HG02885 (cell line): ENCODE measurements at regions not wholly inside any gene's neighbourhood (a gene's known extent, or its start where the extent isn't known, plus 50 kb on each side); places are given as distances from the start of the nearest gene placed in this dataset.

Source experiments
- ATAC-seq: cut with Tn5 transposase; IDR thresholded peaks from one replicate; pipeline ENCODE4 v1.9.1; 2021; ENCODE audit warnings: mild to moderate bottlenecking; ENCODE audit not compliant: unreplicated experiment, poor library complexity

DNA sequence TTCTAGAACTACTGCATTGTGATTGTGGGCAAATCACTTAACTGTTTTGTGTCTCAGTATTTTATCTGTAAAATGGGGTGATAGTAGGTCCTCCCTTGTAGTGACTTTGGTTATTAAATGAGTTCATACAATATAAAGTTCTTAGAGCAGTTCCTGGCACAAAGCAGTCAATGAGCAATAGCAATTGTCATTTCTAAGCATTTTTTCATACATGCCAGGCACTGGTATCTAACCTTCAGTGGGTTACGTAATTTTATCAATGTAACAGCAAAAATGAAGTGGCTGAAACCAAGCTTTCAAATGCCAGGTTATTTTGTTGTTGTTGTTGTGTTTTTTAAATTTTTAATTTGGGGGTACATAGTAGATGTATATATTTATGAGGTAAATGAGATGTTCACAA, 401.9 kb downstream of the MEIS1 start:
- ATAC-seq, result no peak

DNA sequence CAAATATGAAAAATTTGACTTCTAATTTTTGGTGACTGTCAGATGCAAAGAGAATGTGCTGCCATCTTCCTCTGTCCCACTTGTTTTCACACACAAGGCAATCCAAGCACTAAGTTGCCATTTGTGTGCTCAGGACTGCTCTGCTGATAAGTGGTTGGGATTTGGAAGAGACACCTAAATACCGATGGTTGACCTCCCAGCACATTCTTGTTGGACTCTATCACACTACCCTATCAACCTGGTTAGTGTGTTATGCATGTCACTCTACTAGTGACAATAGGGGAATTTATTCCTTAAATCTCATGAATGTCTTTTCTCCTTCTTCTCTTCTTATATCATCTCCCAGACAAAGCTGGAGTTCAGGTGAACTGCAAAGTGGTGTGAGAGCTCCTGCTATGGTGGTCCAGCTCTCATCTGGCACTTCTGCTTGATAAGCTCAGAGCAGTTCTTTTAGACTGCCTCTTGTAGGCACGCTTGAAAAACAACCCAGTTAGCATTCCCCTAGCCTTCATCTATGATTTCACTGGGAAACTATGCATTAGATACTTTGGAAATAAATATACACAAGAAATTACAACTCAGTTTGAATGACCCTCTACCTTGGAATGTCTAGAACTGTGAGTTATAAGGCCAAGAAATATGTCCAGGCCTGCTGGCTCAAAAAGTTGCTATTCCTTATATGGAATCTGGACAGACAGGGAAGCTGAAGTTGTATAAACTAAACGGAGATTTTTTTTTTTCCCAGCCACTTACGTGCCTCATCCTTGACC, 404.8 kb downstream of the MEIS1 start:
- ATAC-seq, result no peak

DNA sequence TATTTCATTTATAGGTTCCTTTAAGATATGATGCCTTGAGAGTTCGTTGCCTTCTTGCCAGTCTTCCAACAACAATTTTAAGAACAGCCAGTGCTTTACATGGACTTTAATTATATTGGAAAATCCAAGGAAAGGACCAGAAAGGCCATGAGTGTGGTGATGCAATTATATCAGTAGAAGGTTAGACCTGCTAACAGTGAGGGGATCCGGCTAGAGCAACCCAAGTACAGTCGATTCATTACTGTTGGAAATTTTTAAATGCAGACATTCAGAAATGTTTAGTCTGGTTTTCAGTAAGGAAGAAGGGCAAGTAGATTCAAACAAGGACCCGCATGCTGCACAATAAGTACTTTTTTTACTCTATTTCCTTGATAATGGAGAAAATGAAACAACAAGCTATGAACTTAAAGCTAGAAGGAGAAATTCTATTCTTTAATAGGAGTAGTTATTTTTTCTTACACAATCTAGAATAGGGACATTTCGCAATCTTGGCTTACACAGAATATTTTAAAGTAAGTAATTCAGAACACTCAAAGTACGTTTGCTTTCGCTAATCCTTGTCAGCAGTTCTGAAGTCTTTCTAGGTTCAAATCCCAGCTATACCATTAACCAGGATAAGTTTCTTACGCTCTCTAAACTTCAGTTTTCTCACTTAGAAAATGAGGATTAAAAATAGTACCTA, 405.5 kb downstream of the MEIS1 start:
- ATAC-seq, result no peak

DNA sequence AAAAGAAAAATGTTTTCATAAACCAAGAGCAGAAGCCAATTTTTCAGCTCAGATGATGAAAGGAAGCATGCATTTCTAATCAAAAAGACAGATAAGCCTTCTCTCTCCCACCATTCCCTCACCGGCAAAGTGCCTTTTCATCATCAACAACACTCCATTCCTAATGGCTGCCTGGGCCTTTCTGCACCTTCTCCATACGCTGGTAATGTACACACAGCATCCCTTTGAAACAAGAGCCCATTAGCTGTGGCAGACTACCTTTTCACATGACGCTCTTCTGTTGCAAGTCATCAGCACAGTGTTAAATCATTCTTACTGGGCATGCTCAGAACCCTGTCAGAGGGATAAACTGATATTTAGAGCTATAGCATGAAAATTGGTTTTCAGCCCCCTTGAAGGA, 408.9 kb downstream of the MEIS1 start:
- ATAC-seq, result no peak

DNA sequence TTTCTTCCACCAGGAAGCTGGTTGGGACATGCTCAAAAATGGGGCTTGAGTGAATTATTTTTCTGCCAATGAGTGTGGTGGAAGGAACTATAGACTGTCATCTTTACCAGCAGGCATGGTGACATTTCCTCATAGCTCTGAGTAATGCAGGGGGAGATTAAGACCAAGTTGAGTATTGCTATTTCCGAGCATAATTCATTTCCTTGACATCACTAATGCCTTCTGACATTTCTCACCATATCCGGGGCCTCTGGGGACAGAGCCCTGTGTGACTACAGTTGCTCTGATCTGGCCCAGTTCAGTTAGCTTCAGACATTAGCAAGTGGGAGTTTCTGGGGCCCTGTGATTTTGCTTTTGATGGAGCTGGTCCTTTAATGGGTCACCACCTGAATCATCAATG, 410.4 kb downstream of the MEIS1 start:
- no peak for ATAC-seq

DNA sequence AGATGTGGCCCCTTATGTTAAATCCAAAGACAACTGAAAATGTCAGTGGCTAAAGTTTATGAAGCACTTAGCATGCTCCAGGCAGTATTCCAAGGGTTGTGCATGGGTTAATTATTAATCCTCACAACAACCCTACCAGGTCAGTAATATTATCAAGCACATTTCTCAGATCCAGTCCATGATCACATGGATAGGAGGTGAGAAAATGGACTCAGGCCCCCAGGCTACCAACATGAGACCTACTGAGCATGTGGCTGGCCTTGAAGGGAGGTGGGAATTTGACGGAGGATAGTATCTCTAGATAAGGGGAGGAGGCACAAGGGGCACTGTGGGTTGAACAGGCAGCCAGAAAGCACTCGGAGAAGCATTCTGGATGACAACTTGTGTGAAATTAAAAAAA, 412.0 kb downstream of the MEIS1 start:
- no peak for ATAC-seq

DNA sequence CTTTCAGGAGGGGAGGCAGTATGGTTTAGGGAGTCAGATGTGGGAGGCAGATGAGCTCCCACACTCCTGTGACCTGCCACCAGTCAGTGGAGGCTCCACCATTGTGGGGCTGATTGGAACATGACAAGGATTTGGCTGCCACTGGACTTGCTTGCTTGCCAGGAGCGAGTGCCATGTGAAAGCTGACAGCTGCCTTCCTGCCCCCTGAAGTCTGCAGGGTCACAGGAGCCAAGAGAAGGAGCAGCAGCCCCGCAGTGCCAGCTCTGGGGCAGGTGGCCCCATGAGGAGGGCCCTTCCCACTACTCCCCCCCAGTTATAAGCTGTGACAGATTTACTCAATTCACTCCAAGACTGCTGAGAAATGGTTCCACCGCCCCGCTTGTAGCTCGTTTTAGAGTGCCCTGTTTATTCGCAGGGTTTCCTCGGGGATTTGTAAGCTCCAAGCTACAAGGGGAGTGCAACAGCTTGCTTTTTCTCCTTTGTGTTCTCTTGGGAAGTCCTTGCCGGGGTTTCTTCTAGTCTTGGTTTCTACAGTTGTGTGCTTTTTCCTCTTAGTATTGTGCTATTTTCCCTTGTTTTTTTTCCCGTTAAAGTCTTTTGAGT, 414.3 kb downstream of the MEIS1 start:
- ATAC-seq, result no peak

DNA sequence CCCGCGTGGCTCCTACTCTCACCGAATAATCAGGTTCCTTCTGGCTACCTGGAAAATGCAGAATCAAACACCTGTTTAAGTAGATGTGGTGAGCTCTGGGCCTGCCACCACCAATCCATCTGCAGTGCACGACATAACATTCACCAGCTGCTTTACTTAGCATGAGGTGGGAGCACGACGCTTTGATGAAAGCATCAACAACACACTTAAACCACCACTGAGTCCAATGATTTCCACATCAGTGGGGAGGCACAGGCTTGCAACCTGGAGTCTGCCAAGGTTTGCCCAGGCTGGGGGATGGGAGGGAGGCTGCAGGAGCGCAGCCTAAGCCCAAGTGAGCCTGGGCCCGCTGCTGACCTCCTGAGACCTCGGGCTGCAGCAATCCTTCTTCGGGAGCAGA, 415.5 kb downstream of the MEIS1 start:
- ATAC-seq, result no peak

DNA sequence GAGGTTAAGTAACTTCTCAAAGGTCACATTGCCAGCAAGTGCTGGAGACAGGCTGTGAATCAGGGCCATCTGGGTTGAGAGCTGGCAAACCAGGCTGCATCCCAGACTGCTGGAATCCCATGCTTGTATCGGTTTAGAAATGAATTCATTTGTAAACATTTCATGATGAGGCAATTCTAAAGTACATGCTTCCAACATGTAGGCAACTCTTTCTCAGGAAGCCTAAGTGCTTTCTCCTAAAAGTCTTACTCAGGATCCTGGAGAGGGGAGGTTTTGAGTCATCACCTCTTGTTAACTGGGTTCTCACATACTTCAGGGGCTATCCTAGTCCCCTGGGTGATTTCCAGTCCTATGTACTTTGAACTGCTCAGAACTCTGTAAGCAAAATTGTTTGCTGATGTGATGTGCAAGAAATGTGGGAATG, 416.5 kb downstream of the MEIS1 start:
- ATAC-seq, result no peak

DNA sequence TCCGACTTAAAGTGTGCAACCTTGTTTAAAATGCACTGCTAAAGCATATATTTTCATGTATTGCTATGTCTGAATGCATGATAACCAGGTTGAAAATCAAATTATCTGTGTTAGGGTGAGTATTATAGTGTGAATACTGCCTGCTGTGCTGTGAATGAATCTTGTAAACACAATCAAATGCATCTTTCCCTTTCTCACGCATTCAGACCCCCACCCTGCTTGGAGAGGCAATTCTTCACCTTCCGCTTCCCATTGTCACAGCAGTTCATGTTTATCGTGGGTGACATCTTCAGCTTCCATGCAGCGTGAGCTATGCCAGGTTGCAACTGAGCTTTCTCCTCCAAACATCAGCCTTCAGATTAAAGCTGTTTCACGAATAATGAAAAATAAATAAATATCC, 418.0 kb downstream of the MEIS1 start:
- ATAC-seq, result no peak

DNA sequence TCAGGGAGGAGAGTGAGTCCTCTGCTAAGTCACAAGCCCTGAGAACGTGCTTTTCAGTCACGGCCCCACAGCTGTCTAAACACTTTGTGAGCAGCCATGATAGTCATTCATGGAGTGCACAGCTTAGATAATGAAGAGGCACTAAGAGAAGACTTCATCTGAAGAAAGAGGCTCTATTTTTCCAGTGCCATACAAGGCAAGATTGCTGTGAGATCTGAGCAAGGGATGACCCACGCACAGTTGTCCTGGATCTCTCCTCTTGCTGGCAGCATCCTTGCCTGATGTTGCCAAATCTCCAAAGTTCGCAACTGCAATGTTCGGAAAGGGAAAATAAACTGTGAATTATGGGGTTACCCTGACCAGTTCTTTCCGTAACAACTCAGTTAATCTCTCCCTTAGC, 418.7 kb downstream of the MEIS1 start:
- no peak for ATAC-seq

DNA sequence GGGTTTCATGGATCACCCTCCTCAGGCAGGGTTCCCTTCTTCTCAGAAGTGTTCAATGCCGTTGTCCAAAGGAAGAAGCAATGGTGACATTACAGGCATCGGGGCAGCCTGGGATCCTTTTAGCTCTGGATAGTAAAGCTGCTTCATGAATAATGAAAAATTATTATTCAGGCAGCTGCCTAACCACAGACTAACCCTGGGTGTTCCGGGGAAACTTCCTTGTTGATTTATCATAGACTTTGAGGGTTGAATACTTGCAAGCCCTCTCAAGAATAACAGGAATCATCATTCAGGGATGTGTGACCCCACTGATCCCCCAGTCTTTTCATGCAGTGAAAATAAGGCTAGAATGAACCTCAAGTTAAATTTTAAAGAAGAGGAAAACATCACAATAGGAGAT, 419.4 kb downstream of the MEIS1 start:
- no peak for ATAC-seq

DNA sequence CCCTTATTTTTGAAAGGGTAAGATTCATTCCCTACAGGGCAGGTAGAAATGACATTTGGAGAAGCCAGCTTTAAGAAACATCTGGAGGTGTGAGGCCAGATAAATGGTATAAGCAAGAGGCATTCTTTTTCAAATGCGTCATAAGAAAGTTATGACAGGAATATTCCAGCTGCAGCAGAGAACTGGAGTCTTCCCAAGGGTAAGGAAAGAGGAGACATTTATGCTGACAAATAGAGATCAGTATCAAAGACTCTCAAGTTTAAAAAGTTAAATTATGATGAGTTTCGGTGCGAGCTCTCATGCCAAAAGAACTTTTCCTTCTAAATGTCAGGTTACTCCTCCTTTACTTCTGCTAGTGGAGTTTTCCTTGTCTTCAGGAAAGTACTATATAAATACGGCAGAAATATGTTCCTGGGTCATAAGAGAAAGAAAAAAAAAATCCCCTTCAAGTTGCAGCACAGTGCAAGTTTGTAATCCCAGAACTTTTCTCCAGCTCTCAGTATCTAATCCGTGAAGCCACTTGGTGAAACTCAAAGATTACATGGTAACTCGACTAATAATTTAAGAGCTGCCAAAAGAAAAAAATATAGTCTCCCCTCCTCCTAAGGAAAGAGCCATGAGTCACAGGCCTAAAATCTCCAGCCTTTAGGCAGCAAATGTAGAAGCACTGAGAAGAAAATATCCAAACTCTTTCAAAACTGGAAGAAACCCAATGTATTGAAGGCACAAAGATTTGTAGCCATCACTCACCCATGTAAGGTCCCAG, 428.1 kb downstream of the MEIS1 start:
- no peak for ATAC-seq

DNA sequence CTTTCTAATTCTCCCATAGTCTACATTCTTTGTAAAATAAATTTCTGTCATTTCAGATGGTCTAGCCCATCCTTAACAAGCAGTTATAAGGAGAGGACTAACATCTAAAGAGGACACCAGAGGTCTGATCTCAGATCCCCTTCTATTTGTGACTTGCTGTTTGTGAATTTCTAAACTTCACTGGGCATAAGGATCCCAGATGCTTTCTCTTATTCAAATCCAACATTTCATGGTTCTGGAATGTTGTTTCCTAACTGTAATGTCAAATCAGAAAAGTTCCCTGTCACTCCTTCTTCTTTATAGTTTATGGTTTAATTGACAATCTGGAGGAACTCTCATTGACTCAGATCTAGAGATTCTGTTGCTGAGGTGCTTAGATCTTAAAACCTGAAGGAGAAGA, 430.2 kb downstream of the MEIS1 start:
- ATAC-seq, result no peak

DNA sequence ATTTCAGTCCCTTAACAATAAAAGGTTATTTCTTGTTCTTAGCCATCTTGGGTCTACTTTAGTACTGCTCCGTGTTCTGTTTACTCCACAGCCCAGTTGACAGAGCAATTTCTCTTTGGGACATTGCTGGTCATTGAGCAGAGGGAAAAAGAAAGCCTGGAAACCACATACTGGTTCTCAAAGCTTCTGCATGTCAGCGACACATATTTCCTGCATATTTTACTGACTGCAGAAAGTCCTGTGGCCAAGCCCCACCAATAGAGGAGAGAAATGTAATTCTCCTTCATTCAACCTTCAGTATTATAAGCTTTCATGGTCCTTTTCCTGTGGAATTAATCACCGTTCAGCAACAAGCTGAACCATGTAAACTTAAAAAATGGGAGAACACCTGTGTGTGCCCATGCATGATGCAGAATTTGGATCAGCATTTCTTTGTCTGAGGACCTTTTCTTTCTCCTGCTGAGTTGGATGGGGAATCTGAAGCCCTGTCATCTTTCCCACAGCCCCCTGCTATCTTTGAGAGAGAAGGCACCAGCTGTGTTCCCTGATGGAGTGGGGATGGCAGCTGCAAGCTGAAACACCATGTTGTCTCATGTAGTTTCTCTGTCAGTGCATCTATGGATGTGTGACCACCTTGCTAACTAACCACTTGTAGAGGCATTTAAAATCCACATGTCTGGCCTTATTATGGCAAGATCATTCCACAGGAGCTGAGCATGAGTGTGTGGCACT, 431.6 kb downstream of the MEIS1 start:
- ATAC-seq, result no peak

DNA sequence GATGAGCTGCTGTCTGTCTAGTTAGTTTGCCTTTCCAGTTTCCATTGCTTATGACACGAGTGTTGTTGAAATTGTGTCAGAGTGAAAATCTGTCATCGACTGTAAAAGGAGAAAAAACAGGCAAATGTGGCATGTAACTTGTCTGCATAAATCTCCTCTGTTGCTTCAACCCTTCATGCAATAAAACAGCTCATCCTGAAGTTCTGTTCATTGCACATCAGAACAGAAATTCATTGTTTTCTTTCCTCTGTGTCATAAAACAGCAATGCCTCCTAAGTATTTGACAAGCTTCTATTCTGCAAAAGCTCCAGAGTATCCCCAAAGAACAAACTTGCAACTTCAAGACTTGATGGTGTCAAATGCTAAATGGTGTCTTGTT, 432.1 kb downstream of the MEIS1 start:
- ATAC-seq, result no peak

DNA sequence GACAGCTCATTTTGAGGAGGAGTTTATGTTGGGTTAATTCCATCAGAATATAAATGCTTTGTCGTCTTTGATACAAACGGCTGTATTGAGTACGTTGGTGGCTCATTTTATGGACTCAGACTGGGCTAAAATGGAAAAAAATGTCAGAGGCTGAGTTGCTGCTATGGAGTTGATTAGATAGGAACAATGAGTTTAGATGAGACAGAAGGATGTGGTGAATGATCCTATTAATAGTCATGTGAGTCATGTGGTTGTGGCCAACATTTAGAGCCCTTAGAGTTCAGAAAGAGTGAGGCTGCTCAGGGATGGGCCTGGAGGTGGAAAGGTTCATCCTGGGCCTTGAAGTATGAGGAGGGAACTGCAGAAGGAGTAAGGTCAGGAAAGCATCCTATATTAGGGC, 434.2 kb downstream of the MEIS1 start:
- no peak for ATAC-seq

DNA sequence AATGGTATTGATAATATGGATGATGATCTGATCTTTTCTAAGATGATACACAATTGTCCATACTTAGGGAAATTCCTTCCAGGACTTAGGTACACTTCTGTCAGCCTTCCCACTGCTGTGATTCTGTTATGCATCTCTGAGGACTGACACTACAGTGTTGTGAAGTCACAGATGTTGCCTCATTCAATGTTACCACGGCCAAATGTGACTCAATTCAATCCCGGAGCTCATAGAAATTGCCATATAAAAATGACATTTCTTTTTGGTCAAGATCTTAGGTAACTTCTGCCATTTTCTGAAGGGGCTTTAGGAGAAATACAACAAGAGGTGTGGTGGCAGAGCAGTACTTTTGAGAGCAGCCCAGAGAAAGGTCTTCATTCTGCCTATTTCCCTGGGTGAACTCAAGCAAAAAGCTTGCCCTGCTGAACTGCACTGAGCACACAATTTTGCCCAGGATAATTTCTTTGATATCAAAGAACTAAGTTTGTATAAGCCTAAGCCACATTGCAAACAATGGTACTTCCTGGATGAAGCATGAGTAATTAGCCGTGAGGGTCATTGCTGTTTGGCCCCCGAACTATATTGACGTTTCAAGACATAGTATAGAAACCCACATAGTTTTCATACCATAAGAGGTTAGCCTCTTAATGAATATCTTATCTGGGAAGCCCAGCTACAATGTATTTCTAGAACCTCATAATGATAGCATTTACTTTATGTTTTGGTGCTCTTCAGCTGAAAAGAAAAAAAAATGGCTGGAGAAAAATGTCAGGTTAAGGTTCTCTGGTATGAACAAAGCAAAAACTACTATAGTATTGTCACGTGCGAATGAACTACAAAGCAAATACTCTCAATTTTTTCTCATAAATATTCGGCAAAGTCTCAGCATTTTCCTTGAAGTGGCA, 437.4 kb downstream of the MEIS1 start:
- ATAC-seq, result no peak

DNA sequence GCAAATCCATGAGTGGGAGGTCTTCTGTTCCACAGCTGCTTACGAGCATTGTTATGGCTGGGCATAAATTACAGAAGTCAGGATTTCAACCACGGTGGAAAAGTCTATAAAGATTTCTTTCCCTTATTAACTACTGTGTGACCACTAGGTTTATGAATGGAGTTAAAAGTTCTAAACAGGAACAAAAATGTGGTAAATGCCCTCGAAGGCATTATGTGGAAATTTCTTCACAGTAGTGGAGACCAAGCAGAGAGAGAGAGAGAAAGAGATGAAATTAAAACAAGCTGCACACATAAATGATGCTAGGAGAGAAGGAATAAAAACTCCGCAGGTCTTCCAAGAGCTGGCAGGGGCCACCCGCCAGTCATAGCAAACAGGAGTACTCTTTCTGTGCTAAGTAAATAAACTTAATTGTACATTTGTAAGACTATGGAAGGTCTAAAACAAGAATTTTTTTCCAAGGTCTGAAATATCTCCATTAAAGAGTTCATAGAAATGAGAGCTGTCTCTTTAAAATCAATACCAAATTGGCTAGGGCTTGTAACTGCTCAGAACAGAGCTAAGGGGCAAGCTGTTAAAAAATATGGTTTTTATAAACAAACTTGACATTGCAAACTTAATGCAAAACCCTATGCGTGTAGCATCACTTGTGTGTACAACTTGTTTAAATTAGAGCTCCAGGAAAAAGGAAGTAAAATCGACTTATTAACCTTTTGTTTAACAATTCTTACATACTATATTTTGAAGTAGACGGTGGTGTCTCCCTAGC, 438.2 kb downstream of the MEIS1 start:
- ATAC-seq, result no peak
